HG03521 (cell line): ENCODE measurements at regions not wholly inside any gene's neighbourhood (a gene's known extent, or its start where the extent isn't known, plus 50 kb on each side); places are given as distances from the start of the nearest gene placed in this dataset.

Experiments
- ATAC-seq: cut with Tn5 transposase; IDR thresholded peaks from one replicate; pipeline ENCODE4 v1.9.1; 2021; ENCODE audit warnings: mild to moderate bottlenecking, moderate library complexity; ENCODE audit not compliant: unreplicated experiment

DNA sequence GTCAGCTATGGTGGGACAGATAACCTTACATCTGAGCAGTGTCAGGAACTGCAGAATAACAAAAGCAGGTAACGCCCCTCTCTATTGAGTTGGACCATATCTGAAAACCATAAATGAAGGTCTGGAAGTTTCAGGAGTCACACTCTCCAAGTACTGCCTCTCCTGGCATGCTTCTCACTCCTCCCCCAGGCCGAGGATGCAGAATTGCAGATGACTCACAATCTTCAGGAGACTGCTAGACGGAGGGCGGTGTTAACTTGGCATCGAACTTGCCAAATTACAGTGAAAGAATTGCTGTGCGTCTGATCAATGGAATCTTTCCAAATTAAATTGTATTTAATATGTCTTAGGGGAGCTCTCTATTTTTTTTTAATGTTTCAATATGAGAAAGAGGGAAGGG, 67.1 kb upstream of the TRIM2 start:
- ATAC-seq: no peak

DNA sequence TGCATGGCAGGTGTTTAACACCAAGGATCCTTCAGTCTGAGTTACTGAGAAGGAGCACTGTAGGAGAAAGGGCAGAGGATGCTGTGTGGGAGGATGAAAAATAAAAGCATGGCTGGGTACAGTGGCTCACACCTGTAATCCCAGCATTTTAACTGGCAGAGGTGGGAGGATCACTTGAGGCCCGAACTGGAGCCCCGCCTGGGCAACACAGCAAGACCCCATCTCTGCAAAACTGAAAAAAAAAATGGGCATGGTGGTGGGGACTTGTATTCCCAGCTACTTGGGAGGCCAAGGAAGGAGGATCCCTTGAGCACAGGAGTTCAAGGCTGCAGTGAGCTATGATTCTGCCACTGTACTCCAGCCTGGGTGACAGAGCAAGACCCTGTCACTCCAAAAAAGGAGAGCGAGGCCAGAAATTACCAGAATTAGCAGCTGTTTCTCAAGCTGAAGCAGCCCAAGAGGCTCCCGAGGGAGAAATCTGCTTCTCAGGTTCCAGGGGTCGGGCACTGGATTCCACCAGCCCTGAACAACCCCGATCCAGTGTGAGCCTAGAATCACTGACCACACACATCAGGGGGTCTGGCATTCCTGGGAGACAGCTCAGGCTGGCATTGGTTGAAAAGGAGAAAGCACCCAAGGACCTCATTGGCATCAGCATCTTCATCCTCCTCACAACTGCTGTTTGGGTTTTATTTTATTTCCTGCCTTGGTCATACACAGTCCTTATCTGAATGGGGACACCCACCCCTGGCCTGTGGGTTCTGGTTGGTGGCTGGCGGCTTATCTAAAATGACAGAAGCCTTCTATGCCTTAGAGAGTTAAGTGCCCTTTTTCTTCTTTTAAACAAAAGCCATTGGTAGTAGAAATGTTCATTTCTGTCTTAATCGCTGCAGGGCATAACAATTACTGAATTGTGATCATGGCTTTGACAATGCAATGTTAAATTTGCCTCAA, 66.3 kb upstream of the TRIM2 start:
- ATAC-seq: no peak

DNA sequence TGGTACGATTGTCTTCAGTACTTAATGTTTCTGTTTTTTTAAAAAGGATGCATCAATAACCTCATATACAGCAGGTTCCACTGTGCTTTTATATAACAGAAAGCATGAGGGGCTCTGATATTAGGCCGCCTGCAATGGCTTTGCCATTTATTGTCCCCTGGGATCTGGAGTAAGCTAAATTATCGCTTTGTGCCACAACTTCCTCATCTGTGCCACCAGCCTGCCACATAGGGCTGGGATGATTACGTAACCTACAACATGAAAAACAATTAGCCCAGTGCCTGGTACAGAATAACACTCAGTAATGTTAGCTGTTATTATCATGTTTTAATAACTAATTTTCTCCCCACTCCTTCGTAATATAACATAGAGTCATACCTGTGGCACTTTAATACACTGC, 65.5 kb upstream of the TRIM2 start:
- ATAC-seq: no peak

DNA sequence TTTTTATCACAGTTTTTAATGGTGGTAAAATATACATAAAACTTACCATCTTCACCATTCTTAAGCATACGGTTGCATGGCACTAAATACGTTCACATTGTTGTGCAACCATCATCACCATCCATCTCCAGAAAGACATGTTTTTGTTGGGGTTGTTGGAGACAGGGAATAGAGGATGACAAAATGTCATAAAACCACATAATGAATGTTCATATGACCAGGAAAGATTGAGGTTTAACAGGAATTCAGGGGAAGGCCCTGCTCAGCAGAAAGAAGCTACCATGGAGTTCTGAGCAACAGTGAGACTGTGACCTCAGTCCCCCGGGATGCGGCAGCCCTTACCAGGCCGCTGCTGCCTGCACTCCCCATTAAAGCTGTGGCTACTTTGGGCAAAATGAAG, 63.9 kb upstream of the TRIM2 start:
- no peak for ATAC-seq

DNA sequence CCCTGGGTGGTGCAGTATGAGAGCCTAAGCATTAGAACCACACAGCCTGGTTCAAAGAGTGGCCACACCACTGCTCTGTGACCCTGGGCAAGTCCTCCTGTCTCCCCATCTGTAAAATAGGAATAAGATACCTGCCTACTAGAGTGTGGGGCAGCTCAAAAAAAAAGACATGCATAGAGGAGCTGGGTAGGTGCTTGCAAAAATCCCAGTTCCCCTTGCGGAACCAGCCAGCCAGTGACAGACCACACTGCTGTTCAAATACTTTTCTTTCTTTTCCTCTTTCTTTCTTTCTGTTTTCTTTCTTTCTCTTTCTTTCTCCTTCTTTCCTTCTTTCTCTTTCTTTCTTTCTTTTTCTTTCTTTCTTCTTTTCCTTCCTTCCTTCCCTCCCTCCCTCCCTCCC, 63.0 kb upstream of the TRIM2 start:
- no peak for ATAC-seq

DNA sequence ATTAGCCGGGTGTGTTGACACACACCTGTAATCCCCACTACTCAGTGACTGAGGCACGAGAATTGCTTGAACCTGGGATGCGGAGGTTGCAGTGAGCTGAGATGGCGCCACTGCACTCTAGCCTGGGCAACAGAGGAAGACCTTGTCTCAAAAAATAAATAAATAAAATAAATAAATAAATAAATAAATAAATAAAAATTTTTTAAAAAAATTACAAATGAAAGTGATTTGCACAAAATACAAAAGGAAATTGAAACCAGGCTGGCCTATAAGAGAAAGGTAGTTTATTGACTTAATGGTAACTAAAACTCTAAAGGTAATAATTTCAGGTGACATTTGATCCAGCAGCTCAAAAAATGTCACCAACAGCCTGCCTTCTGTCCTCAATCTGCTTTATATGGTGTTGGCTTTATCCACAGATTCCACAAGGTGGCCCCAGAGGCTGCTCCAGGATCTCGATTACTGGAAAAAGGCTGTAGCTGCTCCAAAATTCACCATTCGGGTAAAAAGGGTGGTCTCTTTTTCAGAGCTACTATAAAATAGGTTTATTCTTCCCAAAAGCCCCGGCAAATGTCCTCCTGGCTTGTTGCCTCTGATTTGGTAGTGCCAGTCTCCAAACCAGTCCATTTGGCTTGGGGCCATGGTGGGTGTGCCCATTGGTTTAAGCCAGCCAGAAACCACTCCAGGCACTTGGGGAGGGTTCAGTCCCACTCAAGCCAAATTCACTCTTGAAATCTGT, 61.4 kb upstream of the TRIM2 start:
- no peak for ATAC-seq

DNA sequence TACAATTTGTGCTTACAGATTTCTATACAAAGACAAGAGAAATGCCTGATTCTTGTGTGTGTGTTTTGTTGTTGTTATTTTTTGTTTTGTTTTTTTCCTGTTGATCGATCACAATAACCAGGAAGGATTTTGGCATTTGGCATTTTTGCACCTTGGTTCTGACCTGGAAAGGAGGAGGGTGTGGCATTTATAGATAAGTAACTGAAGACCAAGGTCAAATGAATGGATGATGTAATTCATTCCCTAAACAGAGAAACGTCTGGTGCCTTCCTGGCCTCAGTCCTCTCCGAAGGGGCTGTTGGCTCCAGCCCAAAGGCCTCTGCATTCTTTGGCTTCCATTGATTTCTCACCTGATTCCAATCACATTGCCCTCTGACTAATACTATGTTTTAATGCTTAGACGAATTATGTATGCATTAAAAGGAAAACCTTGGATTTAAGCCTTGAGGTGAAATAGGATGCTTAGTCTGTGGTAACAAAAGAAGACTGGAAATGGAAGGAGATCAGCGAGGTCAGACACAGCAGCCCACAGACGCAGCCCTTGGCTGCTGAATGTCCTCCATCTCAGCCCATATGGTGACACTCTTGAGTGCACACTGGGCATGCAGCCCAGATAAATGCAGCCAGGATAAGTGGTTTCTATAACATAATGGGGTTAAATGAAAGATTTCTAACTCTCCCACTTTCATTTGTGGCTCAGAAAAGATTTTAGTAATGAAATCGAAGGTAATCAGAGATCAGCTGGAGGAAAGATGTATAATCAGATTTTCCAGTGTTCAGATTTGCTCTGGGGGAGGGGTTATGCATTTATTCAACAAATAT, 60.5 kb upstream of the TRIM2 start:
- no peak for ATAC-seq

DNA sequence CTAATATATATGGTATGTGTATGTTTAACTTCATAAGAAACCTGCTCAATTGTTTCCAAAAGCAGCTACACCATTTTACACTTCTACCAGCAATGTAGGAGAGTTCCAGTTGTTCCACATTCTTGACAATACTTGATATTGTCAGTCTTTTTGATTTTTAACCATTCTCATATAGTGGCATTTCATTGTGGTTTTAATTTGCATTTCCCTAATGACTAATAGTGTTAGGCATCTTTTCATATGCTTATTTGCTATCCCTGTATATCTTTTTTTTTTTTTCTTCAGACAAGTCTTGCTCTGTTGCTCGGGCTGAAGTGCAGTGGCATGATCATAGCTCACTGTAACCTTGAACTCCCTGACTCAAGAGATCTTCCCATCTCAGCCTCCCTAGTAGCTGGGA, 58.2 kb upstream of the TRIM2 start:
- ATAC-seq: no peak

DNA sequence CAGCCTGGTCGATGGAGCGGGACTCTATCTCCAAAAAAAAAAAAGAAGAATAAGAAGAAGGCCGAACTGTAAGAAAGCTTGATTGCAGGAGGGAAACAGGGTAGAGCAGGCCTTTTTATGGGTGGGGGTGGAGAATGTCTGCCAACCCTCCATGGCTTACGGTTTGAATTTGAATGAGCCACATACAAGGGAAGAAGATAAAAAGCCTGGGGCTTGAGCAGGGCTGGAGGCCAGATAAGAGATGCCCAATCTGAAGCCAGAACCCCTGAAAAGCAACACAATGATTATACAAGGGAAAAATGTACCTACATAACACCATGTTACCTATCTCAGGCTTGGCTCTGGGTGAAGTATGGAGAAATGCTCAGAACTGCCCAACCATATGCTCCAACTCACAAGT, 57.3 kb upstream of the TRIM2 start:
- no peak for ATAC-seq

DNA sequence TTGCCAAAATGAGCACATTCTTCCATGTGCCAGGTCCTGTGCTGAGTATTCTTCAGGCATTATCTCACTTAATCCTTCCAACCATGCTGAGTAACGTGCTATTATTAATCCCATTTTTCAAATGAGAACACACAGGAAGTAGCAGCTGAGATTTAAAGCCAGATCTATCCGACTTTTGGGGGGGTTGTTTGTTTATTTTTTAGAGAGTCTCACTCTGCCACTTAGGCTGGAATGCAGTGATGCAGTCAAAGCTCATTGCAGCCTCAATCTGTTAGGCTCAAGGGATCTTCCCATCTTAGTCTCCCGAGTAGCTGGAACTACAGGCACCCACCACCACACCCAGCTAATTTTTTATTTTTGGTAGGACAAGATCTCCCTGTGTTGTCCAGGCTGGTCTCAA, 55.5 kb upstream of the TRIM2 start:
- ATAC-seq: no peak

DNA sequence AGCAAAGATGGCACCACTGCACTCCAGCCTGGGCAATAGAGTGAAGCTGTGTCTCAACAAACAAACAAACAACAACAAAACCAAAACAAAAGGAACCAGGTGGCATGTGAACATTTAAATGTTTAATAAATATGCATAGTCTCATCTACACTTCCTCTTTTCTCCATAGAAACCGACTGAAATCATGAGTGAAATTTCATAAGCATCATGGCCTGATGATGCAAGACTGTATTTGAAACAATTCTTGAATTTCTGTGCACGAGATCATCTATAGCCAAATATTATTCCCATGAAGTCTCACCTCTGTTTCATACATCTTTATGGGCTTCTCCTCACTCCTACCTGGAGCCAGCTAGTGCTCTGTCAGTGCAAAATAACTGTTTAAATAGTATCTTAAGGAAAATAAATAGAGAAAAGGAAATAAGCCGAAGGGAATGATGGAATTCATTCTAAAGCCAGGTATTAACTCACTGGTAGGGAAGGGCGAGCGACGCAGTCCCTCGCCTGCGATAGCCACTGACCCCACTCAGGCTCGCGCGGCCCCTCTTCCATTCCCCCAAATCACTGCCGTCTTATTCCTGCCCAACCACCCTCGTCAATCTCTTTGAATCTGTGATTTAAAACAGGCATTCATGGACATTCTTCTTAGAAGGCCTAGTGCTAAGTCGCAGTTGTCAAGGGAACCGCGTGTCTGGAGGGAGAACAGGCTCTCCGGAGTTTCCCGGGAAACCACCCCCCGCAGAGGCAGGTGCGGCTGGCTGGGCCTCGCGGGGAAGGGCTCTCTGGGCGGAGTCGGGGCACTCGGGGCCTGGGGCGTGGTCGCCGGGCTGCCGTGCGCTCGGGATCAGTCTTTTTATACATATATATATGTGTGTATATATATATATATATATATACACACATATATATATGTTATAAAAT, 52.4 kb upstream of the TRIM2 start:
- no peak for ATAC-seq

DNA sequence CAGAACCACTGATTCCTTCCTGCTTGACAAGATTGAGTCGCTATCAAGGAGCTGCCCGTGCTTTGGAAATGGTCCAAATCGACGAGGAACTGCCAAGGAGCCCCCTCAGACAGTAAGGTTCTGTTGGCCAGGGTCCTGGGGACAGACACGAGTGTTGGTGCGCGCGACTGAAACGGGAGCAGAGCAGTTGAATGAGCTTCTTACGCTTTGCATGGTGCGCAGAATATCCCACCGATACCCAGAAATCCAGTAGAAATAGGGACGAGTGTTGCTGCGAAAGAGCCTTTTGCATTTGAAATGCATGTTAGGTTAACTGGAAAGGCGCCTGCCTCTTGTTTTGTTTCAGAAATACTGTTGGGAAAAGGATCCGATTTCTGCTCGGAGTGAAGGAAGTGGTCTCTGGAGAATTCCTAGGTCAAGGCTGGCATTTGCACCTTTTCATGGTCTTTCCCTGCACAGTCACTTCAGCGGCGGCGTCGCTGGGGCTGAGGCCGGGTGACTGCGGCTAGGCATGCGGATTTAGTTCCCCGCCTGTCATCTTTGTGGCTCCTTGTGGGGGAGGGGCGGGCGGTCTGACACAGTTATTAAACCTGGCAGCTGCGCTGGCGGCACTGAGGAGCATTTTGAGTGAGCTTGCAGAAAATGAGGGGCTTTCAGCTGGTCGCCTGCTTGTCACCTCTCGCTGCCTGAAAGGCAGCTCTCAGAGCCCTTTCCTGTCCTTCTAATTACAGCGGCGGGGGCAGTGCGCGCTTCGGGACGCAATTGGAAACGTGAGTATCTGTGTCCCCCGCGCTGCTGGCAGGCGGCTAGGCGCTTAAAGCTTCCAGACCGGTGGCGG, 51.5 kb upstream of the TRIM2 start:
- peak; percentile 18 for ATAC-seq

DNA sequence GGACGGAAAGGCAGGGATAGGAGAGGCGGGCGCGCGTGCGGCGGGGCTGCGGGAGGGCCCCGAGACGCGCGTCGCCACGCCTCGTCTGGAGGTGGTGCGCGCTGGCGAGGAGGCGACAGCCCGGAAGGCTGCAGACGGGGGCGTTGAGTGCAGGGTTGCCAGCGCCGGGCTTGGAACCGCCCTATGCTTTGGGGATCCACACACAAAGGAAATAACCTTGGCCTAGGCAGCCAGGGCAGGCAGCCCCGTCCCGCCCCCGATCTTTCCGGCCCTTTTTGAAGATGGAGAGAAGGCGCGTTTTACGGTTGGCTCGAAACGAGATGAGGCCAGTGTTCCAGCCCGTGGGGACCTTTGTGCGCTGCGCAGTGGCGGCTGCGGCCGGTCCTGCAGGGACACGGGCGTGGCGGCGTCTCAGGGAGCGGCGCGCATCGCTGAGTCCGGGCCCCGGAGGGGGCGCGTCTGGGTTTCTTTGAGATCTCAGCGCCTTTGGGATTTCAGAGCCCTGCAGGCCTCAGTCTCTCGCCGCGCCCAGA, 50.8 kb upstream of the TRIM2 start:
- ATAC-seq: peak; percentile 44

DNA sequence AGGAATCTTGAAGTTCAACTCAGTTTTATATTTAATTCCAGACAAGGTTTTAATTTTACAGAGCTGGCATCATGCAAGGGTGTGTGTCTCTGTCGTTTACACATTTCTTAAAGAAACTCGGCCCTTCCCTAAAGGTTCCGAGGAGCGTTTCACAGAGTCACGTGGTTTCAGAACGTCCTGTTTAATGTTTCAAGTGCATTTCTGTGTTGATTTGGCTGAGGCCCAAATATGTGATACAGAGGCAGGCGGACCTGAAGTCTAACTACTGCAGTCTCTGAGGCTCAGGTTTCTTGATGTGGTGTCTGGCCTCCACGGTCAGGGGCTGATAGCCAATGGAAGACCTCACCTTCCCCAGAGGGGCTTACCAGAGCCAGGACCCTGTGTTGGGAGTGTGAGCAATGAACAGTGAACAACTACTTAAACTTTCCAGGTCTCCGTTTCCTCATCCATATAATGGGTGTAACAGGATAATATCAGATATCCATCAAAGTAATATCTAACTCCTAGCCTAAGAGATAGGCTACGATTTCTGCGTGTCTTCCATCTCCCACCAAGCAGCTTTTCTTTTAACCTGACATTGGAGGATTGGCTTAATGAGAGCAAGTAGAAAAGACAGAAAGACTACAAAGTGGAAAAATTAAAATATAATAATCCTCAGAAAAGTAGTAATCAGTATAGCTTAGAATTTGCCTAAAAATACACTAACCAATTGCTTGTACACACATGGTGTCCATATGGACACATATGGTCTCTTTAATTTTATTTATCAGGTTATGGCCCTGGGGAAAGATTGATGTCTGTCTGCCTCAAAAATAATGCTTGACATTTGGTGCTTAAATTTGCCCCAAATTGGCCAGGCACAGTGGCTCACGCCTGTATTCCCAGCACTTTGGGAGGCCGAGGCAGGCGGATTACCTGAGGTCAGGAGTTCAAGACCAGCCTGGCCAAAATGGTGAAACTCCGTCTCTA, 50.0 kb upstream of the TRIM2 start:
- no peak for ATAC-seq
